NCI-H1694 (cell line): ENCODE measurements at regions not wholly inside any gene's neighbourhood (a gene's known extent, or its start where the extent isn't known, plus 50 kb on each side); places are given as distances from the start of the nearest gene placed in this dataset.

Experiments used
- DNase-seq: peaks from one replicate; lab custom pipeline; 2025; lab: John Stamatoyannopoulos, UW

DNA sequence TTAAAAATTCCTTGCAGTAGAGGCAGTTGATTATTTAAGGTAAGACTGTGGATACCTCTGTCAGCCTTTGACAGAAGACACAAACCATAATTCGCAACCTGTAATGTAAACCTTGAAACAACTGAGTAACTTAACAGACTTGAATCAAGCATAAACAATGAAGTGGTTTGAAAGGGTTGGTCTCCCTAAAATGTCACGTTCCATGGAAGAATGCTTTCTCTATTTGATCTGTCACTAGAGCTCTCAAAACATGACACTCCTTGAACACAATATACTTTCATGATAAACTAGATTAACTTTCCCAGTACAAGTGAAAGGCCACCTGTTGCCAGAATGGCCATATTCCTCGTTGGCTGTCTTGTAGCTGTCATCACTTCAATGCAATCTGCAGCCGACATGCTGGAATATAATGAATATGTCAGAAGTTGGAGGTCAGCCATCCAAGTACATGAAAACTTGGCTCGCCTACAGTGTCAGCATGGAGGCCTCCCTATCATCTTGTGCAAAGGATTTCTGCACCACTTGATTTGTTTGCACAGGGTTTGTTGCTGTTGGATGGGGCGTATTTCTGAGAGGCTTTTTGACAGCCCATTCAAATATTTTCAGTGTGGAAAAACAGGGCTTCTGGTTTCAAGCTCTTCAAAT, 228.0 kb downstream of the TLE4 start:
- DNase-seq: no peak

GRCh38 chr9:79798450-79798849, 226.7 kb downstream of the TLE4 start:
- no peak for DNase-seq

GRCh38 chr9:79796411-79796810, 224.6 kb downstream of the TLE4 start:
- DNase-seq: no peak

- DNase-seq: no peak
Measured at GRCh38 chr9:79788662-79789061, 216.9 kb downstream of the TLE4 start.

DNA sequence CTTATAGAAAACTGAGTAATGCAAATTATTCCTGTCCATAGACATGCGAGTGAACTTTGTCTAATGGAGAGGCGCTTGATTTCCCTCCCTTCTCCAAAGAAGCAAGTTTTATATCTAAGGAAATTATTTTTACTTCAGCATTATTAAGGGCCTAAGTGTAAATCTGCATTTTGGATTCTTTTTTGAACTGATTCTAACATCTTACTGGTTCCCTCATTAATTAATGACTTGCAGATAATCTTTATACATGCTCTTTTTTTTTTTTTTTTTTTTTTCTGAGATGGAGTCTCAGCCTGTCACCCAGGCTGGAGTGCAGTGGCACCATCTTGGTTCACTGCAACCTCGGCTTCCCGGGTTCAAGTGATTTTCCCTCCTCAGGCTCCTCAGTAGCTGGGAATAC, 209.5 kb downstream of the TLE4 start:
- no peak for DNase-seq

GRCh38 chr9:79780559-79780958, 208.8 kb downstream of the TLE4 start:
- no peak for DNase-seq

GRCh38 chr9:79779901-79780300, 208.1 kb downstream of the TLE4 start:
- DNase-seq: no peak

GRCh38 chr9:79778581-79778980, 206.8 kb downstream of the TLE4 start:
- no peak for DNase-seq

- no peak for DNase-seq
Measured at GRCh38 chr9:79776581-79776980, 204.8 kb downstream of the TLE4 start.
